ENCODE measurements at regions not wholly inside any gene's neighbourhood (a gene's known extent, or its start where the extent isn't known, plus 50 kb on each side); places are given as distances from the start of the nearest gene placed in this dataset.
"Not testable (repeated sequence)": the region's sequence is repeated elsewhere in the genome, so short reads cannot be mapped to it uniquely, and the experiment has no call there.

DNA sequence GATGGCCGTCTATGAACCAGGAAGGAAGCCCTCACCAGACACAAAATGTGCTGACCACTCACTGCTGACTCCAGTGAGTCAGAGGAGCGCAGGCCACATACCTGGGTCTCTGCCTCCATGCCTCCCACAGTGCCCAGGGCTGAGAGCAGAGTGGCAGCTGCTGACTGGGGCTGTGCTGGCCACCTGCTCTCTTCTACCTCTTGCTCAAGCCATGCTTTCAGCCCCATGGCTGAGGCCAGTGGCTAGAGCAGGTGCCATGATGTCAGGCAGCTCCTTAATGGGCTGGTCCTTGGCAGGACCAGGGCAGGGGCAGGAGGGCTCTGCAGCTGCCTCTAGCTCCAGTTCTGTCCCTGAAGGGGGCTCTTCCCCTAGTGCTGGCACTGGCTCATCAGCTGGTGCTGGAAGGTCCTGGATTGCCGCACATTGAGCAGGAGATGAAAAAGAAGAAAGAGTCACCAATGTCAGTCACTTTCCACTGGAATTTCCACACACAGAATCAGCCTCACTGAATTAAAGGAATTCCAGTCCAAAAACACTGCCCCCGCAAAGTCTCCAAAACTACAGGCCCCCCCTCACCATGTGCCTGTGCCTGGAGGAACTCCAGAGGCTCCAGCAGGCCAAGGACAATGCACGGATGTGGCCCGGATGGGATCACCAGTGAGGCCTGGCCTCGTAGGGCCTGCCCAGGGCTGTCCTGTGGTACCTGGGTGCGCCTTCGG is 86.4 kb downstream of the GGTLC2 start:
- in situ Hi-C loops (cut with MboI; ENCODE audit: low pct_unique_long_range_greater_than_20kb, low sequenced_read_pairs, unreplicated experiment), result no loop called here
- TF ChIP-seq, protein P1, sequence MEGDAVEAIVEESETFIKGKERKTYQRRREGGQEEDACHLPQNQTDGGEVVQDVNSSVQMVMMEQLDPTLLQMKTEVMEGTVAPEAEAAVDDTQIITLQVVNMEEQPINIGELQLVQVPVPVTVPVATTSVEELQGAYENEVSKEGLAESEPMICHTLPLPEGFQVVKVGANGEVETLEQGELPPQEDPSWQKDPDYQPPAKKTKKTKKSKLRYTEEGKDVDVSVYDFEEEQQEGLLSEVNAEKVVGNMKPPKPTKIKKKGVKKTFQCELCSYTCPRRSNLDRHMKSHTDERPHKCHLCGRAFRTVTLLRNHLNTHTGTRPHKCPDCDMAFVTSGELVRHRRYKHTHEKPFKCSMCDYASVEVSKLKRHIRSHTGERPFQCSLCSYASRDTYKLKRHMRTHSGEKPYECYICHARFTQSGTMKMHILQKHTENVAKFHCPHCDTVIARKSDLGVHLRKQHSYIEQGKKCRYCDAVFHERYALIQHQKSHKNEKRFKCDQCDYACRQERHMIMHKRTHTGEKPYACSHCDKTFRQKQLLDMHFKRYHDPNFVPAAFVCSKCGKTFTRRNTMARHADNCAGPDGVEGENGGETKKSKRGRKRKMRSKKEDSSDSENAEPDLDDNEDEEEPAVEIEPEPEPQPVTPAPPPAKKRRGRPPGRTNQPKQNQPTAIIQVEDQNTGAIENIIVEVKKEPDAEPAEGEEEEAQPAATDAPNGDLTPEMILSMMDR (IDR thresholded peaks at IDR 0.05; ENCODE audit: extremely low read depth, insufficient read depth, missing control alignments), result no peak
- no peak for DNase-seq (ENCODE audit: low spot score)

DNA sequence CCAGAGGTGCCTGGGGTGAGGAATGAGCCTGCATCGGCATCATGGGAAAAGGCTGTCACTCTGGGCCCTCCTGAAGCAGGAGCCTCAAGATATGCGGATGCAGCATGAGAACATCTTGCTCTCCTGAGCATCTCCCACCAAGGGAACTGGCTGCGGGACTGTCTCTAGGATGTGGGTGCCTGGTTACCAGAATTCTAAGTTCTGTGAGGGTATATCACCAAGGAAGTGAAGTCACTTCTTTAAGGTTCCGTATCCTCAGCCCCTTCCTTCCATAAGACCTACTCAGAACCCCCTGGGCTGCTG is 86.9 kb downstream of the GGTLC2 start:
- in situ Hi-C loops (cut with MboI; ENCODE audit: low pct_unique_long_range_greater_than_20kb, low sequenced_read_pairs, unreplicated experiment), result no loop called here
- no peak for DNase-seq (ENCODE audit: low spot score)
- TF ChIP-seq, protein P1 (IDR thresholded peaks at IDR 0.05; ENCODE audit: extremely low read depth, insufficient read depth, missing control alignments), result no peak

DNA sequence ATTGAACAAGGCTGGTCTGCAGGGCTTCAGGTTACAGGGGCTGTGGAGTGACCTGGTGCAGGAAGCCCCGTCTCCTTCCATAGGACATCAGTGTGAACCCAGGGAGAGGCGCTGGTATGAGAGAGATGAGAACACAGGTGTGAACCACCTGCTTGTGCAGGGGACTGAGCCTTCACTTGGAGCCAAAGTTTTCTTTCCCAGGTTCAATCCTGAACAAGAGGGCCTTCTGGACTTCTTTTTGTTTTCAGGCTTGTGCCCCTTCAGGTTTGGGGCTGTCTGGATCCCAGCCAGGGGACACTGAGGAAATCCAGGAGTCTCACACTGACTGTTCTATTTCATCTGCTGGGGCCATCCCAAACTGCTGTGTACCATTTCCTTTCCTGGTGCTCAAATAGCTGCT is 88.6 kb downstream of the GGTLC2 start:
- in situ Hi-C loops (cut with MboI; ENCODE audit: low pct_unique_long_range_greater_than_20kb, low sequenced_read_pairs, unreplicated experiment); DNase-seq (ENCODE audit: low spot score): not testable (repeated sequence)

DNA sequence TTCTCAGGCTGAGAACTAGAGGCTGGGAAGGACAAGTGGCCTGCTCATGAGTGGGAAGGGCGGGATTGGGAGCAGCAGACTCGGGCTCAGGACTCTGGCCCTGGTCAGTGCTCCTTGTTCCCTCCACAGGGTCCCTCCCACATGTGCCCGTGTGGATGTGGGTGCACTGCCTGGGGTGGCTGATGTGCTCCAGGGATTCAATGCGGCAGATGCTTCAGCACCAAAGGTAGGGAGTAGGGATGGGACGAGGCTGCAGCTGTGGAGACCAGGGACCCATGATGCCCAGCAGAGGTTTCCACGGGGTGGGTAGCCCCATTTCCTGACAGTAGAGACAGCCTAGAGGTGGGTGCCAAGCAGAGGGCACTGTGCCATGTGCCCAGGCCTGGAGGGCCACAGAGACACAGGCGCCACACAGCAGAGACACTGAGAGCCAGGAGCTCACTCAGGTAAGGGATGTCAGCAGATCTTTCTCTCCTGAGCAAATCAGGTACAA is 89.5 kb downstream of the GGTLC2 start:
- in situ Hi-C loops (cut with MboI; ENCODE audit: low pct_unique_long_range_greater_than_20kb, low sequenced_read_pairs, unreplicated experiment), result no loop called here

DNA sequence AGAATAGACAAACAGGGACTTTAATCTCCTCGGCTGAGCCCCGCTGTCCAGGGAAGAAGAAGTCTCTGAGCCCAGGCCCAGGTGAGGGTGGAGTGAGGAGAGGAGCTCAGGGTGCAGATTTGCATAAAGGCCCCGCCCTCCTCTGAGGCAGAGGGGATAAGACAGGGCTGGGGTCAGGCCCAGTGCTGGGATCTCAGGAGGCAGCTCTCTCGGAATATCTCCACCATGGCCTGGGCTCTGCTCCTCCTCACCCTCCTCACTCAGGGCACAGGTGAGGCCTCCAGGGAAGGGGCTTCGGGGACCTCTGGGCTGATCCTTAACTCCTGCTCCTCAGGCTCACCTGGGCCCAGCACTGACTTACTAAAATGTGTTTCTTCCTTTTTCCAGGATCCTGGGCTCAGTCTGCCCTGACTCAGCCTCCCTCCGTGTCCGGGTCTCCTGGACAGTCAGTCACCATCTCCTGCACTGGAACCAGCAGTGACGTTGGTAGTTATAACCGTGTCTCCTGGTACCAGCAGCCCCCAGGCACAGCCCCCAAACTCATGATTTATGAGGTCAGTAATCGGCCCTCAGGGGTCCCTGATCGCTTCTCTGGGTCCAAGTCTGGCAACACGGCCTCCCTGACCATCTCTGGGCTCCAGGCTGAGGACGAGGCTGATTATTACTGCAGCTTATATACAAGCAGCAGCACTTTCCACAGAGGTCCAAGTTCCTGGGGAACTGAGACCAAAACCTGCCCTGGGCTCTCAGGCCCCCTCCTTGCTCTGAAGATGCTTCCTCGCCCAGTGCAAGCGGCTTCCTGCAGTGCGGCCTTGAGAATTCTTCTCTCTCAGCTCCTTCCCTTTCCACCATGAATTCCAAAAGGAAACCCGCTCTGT is 90.2 kb downstream of the GGTLC2 start:
- in situ Hi-C loops (cut with MboI; ENCODE audit: low pct_unique_long_range_greater_than_20kb, low sequenced_read_pairs, unreplicated experiment); DNase-seq (ENCODE audit: low spot score): not testable (repeated sequence)

More for the DNA sequence above, 89.5 kb downstream of the GGTLC2 start:
- DNase-seq (ENCODE audit: low spot score), result no peak
- TF ChIP-seq, protein P1 (IDR thresholded peaks at IDR 0.05; ENCODE audit: extremely low read depth, insufficient read depth, missing control alignments), result no peak

DNA sequence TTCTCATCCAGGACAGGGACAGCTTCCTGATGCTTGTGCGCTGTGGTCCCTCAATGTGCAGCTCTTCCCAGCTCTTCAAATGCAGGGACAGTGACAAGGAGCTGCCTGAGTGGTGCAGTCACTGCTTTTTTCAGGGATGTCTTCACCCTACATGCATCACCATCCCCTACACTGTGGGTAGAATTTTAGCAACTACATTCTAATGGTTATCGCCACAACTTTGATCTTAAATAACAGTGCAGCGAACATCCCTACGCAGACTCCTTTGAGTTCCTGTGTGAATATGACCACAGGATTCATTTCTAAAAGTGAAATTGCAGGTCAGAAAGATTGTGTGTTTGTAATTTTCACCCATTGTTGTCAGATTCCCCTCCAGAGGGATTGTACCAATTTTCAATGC is 90.9 kb downstream of the GGTLC2 start:
- DNase-seq (ENCODE audit: low spot score); in situ Hi-C loops (cut with MboI; ENCODE audit: low pct_unique_long_range_greater_than_20kb, low sequenced_read_pairs, unreplicated experiment): not testable (repeated sequence)

DNA sequence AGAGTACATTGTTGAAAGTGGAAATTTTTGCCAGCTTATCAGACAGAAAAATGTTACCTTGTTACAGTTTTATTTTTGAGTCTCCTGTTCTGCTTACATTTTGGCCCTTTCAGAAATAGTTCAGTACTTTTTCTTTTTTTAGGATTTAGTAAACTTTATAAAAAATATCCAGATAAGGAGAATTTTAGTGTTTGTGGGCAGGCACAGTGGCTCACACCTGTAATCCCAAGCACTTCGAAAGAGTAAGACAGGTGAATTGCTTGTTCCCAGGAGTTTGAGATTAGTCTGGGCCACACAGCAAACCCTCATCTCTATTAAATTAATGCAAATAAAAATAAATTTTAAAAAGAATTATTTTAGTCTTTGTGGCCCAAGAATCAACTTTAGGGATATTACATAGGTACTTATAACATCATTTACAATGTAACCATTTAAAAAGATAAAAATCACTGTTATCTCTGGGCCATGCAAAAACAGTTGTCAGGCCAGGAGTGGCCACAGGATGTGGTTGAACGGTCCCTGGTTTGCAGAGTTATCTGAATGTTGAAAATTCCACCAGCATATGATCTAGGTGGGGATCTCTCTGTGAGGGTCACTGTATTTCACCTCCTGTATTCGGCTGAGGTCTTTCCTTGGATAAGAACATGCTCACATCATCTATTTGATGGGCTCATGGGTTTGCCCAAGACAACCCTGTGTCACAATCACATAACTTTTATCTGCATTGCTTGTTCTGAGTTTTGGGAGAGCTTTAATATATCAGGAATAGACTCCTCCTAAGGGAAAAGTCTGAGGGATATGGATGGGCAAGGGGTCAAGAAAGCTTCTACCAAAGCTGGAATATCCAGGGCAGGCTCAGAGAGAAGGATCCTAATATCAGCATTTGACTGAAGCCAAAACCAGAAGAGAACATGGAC is 91.5 kb downstream of the GGTLC2 start:
- in situ Hi-C loops (cut with MboI; ENCODE audit: low pct_unique_long_range_greater_than_20kb, low sequenced_read_pairs, unreplicated experiment), result no loop called here
- TF ChIP-seq, protein P1 (IDR thresholded peaks at IDR 0.05; ENCODE audit: extremely low read depth, insufficient read depth, missing control alignments), result no peak
- no peak for DNase-seq (ENCODE audit: low spot score)
